HG02642 (cell line): ENCODE measurements at regions not wholly inside any gene's neighbourhood (a gene's known extent, or its start where the extent isn't known, plus 50 kb on each side); places are given as distances from the start of the nearest gene placed in this dataset.
"Not testable (repeated sequence)": the region's sequence is repeated elsewhere in the genome, so short reads cannot be mapped to it uniquely, and the experiment has no call there.

ENCODE experiments used
- ATAC-seq: cut with Tn5 transposase; IDR thresholded peaks from one replicate; pipeline ENCODE4 v1.9.1; 2021; ENCODE audit warnings: mild to moderate bottlenecking; ENCODE audit not compliant: unreplicated experiment, poor library complexity

DNA sequence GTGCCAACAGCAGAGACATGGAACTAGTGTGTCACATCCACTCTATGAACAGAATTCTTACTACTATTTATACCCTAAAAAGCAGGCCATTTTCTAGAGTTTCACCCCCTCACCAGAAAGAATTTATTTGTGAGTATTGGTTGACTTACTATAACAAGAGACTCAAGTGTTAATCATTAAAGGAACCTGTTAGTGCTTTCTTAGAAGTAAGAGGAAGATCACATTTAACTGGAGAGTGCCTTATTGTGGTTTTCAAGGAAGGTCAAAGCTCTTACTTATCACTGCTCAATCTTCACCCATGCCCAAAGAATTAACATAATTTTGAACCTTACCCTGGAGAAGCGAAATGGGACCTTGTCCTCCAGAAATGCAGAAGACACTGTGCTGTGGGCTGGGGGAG lies 169.3 kb upstream of the PRSS1 start:
- ATAC-seq, result no peak

- ATAC-seq, result not testable (repeated sequence)
Observed at GRCh38 chr7:142575351-142575750, 173.9 kb upstream of the PRSS1 start.

DNA sequence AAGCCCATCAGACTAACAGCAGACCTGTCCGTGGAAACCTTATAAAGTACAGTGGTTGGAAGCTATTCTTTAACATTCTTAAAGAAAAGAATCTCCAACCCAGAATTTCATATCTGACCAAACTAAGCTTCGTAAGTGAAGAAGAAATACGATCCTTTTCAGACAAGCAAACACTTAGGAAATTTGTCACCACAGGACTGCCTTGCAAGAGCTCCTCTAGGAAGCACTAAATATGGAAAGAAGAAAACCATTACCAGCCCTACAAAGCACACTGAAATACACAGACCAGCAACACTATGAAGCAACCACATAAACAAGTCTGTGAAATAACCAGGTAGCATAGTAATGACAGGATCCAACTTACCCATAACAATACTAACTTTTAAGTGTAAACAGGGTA lies 177.7 kb upstream of the PRSS1 start:
- ATAC-seq, result no peak

GRCh38 chr7:142569851-142570250 lies 179.4 kb upstream of the PRSS1 start:
- ATAC-seq, result no peak

- ATAC-seq, result no peak
Observed at GRCh38 chr7:142568435-142569097, 180.7 kb upstream of the PRSS1 start.

DNA sequence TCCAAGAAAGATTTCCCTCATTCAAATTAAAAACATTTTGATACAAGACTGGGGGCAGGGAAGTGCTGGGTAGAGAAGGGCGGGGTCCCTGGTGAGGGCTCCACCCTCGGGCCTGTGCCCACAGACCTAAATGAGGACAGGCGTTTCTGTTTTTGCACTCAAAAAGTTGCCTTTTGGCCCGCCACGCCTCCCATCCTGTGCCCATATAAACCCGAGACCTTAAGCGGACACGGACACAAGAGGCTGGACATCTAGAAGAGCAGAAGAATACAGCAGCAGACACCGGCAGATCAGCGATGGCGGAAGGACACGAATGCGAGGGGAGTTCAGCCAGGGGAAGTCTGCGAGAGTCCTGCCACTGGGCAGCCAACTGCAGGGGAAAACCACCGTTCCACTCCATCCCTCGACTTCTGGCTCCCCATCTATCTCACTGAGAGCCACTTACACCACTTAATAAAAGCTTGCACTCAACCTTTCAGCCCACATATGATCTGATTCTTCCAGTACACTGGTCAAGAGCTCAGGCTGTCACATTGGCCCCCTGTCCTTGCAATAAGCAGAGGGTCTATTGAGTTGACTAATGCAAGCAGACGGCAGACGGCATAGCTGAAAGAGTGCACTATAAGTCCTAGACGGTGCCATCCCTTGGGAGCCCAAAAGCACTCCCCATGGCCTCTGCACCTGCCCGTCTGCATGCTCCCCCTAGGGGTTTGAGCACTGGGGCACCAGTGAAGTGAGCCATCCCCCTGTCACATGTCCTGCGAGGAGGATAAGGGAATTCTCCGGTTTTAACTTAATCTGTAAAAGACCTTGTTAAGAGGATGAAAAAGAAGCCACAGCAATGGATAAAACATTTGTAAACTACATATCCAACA lies 181.8 kb upstream of the PRSS1 start:
- ATAC-seq, result no peak

- no peak for ATAC-seq
Observed at GRCh38 chr7:142566271-142566670, 183.0 kb upstream of the PRSS1 start.

- not testable (repeated sequence) for ATAC-seq
Observed at GRCh38 chr7:142564125-142564524, 185.1 kb upstream of the PRSS1 start.

- no peak for ATAC-seq
Observed at GRCh38 chr7:142563470-142563869, 185.8 kb upstream of the PRSS1 start.

GRCh38 chr7:142562688-142563087 lies 186.6 kb upstream of the PRSS1 start:
- no peak for ATAC-seq

- ATAC-seq, result not testable (repeated sequence)
Observed at GRCh38 chr7:142561396-142561795, 187.9 kb upstream of the PRSS1 start.

DNA sequence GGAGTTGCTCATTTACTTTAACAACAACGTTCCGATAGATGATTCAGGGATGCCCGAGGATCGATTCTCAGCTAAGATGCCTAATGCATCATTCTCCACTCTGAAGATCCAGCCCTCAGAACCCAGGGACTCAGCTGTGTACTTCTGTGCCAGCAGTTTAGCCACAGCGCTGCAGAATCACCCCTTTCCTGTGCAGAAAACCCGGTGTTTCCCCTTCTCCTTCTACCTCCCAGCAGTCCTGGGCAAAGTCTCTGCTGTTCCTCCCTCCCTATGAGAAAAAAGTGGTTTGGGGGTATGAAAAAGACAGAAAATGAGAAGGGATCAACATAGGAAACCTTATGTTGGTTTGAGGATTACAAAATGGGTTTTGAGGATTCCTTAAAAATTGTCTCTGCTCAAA lies 188.5 kb upstream of the PRSS1 start:
- not testable (repeated sequence) for ATAC-seq

DNA sequence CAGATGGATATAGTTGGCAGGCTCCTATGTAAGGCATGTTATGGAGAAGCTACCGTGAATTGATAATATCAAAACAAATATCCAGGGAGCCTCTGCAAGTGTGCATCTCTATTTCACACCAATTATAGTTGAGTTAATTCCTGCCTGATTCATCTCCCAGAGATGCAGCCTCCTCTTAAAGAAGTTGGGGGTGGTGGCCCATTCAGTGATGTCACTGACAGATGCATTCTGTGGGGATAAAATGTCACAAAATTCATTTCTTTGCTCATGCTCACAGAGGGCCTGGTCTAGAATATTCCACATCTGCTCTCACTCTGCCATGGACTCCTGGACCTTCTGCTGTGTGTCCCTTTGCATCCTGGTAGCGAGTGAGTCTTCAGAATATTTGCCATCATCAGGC lies 189.1 kb upstream of the PRSS1 start:
- no peak for ATAC-seq

DNA sequence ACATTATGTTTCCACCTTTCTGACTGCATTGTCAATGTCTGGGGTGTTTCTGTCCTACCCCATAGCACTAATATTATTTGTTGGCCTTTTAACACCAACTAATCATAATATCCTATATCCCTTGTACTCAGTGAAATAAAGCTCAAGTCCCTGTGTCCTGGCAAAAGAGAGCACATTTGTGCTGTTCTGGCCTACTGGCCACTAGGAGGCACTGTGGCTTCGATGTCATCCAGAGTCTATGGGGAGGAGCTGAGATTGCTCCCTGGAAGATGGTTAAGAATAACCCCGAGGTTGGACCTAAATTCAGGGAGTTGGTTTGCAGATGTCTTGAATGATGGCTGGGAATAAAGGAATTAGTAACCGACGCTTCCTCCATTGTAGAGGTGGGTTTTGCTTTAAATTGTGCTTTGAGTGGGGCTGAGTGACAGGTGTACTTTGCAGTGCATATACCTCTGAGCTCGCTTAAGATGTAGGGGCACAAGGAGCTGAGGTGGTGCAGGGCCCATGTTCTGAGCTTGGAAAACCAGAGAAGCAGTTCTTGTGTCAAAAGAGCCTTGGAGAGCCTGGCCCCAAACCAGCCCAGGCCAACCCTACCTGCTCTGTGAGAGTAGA lies 191.2 kb upstream of the PRSS1 start:
- ATAC-seq, result peak; percentile 91

DNA sequence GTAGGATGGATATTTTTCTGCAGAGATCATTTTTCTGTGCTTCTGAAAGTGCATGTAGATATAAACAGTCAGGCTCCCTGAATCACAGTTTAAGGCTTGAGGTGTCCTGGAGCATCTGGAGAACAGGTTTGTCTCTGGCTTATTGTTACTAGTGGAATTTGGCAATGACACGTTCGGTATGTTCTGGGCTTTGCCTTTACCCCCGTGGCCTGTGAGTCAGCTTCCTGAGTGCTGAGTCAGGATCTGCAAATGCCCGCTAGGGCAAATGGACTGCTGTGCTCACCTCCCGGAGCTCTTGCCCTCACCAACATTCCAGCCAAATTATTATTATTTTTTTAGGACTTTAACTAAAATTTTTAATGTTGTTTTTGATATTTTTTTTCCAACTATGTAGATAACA lies 192.5 kb upstream of the PRSS1 start:
- ATAC-seq, result no peak

GRCh38 chr7:142554560-142555532 lies 194.4 kb upstream of the PRSS1 start:
- no peak for ATAC-seq

DNA sequence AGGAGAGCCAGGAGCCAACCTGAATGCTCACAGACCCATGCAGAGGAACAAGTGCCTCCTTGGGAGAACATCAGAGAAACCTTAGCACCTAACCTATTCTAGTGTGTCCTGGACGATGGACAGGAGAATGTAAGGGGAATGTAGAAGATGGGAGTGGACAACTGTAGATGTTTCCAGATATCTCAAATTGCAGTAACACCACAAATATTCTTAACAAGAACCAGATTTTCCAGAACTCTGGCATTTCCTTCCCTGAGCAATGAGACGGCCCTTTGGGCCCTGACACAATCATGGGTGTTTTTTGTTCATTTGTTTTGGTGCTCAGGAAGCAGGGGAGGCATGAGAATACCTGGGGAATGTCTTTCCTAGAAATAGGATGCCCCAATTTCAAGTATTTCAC lies 196.1 kb upstream of the PRSS1 start:
- no peak for ATAC-seq

DNA sequence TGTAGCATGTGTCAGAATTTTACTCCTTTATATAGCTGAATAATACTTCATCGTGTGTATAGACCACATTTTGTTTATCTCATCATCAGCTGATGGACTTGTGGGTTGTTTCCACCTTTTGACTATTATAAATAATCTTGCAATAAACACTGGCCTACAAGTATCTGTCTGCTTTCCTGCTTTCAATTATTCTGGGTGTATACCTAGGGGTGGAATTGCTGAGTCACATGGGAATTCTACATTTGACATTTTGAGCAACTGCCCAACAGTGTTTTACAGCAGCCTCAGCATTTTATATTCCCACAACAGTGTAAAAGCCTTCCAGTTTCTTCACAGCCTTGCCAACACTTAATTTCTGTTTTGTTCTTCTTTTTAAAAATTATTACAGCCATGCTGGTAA lies 200.3 kb upstream of the PRSS1 start:
- no peak for ATAC-seq

DNA sequence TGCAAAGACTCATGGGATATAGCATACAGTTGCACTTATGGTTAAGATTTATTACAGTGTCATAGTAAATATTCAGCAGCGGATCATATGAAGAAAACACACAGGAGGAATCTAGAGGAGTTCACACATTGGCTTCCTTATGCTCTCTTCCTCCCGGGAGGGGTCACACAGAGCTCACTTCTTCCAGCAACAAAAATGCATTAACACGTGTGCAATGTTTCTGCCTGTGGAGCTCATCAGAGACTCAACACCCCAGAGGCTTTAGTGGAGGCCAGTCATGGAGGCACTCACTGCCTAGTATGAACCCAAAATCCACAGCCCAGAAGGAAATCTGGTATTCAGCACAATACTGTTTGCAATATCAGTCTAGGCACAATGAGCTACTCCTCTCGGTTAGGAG lies 202.8 kb upstream of the PRSS1 start:
- no peak for ATAC-seq

- ATAC-seq, result no peak
Observed at GRCh38 chr7:142542942-142543341, 206.3 kb upstream of the PRSS1 start.
